ENCODE measurements at regions not wholly inside any gene's neighbourhood (a gene's known extent, or its start where the extent isn't known, plus 50 kb on each side); places are given as distances from the start of the nearest gene placed in this dataset.

GRCh38 chr13:111044087-111044830, 70.9 kb upstream of the ARHGEF7 start:
- TF ChIP-seq, protein P1, sequence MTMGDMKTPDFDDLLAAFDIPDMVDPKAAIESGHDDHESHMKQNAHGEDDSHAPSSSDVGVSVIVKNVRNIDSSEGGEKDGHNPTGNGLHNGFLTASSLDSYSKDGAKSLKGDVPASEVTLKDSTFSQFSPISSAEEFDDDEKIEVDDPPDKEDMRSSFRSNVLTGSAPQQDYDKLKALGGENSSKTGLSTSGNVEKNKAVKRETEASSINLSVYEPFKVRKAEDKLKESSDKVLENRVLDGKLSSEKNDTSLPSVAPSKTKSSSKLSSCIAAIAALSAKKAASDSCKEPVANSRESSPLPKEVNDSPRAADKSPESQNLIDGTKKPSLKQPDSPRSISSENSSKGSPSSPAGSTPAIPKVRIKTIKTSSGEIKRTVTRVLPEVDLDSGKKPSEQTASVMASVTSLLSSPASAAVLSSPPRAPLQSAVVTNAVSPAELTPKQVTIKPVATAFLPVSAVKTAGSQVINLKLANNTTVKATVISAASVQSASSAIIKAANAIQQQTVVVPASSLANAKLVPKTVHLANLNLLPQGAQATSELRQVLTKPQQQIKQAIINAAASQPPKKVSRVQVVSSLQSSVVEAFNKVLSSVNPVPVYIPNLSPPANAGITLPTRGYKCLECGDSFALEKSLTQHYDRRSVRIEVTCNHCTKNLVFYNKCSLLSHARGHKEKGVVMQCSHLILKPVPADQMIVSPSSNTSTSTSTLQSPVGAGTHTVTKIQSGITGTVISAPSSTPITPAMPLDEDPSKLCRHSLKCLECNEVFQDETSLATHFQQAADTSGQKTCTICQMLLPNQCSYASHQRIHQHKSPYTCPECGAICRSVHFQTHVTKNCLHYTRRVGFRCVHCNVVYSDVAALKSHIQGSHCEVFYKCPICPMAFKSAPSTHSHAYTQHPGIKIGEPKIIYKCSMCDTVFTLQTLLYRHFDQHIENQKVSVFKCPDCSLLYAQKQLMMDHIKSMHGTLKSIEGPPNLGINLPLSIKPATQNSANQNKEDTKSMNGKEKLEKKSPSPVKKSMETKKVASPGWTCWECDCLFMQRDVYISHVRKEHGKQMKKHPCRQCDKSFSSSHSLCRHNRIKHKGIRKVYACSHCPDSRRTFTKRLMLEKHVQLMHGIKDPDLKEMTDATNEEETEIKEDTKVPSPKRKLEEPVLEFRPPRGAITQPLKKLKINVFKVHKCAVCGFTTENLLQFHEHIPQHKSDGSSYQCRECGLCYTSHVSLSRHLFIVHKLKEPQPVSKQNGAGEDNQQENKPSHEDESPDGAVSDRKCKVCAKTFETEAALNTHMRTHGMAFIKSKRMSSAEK (CRISPR knock-in tag; IDR thresholded peaks at IDR 0.05; ENCODE audit: borderline replicate concordance) = no peak
- TF ChIP-seq, protein P2, sequence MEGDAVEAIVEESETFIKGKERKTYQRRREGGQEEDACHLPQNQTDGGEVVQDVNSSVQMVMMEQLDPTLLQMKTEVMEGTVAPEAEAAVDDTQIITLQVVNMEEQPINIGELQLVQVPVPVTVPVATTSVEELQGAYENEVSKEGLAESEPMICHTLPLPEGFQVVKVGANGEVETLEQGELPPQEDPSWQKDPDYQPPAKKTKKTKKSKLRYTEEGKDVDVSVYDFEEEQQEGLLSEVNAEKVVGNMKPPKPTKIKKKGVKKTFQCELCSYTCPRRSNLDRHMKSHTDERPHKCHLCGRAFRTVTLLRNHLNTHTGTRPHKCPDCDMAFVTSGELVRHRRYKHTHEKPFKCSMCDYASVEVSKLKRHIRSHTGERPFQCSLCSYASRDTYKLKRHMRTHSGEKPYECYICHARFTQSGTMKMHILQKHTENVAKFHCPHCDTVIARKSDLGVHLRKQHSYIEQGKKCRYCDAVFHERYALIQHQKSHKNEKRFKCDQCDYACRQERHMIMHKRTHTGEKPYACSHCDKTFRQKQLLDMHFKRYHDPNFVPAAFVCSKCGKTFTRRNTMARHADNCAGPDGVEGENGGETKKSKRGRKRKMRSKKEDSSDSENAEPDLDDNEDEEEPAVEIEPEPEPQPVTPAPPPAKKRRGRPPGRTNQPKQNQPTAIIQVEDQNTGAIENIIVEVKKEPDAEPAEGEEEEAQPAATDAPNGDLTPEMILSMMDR (IDR thresholded peaks at IDR 0.05) = no peak
